ENCODE measurements at regions not wholly inside any gene's neighbourhood (a gene's known extent, or its start where the extent isn't known, plus 50 kb on each side); places are given as distances from the start of the nearest gene placed in this dataset.

GRCh38 chr2:192347542-192347941 lies 152.8 kb upstream of the TMEFF2 start:
- no peak for DNase-seq (ENCODE audit: low read depth, low spot score)
- no peak for TF ChIP-seq CTCF (IDR thresholded peaks at IDR 0.05; ENCODE audit: insufficient read depth, low read length, missing control alignments)
- ChIA-PET CTCF (no interaction called here), POLR2A (no interaction called here)
- no peak overlapping the region for H3K4me3 ChIP-seq (ENCODE audit: low read depth, low read length)

- no peak overlapping the region for H3K4me3 ChIP-seq (ENCODE audit: low read depth, low read length)
- TF ChIP-seq CTCF (IDR thresholded peaks at IDR 0.05; ENCODE audit: insufficient read depth, low read length, missing control alignments): no peak
- CTCF ChIA-PET: no interaction called here
- POLR2A ChIA-PET: no interaction called here
- no peak for DNase-seq (ENCODE audit: low read depth, low spot score)
These were observed 150.6 kb upstream of the TMEFF2 start for GRCh38 chr2:192345287-192345686.

GRCh38 chr2:192333642-192334041 lies 138.9 kb upstream of the TMEFF2 start:
- TF ChIP-seq CTCF (IDR thresholded peaks at IDR 0.05; ENCODE audit: insufficient read depth, low read length, missing control alignments): no peak
- ChIA-PET CTCF (no interaction called here), POLR2A (no interaction called here)
- DNase-seq (ENCODE audit: low read depth, low spot score): no peak
- H3K4me3 ChIP-seq (ENCODE audit: low read depth, low read length): no peak overlapping the region

GRCh38 chr2:192328297-192328696 lies 133.6 kb upstream of the TMEFF2 start:
- no peak for DNase-seq (ENCODE audit: low read depth, low spot score)
- POLR2A ChIA-PET: no interaction called here
- no peak for TF ChIP-seq CTCF (IDR thresholded peaks at IDR 0.05; ENCODE audit: insufficient read depth, low read length, missing control alignments)
- no peak overlapping the region for H3K4me3 ChIP-seq (ENCODE audit: low read depth, low read length)
- CTCF ChIA-PET: no interaction called here

GRCh38 chr2:192327576-192327975 lies 132.8 kb upstream of the TMEFF2 start:
- DNase-seq (ENCODE audit: low read depth, low spot score): no peak
- no peak overlapping the region for H3K4me3 ChIP-seq (ENCODE audit: low read depth, low read length)
- no peak for TF ChIP-seq CTCF (IDR thresholded peaks at IDR 0.05; ENCODE audit: insufficient read depth, low read length, missing control alignments)
- POLR2A ChIA-PET: no interaction called here
- CTCF ChIA-PET: no interaction called here

GRCh38 chr2:192315543-192315942 lies 120.8 kb upstream of the TMEFF2 start:
- CTCF ChIA-PET: no interaction called here
- no peak overlapping the region for H3K4me3 ChIP-seq (ENCODE audit: low read depth, low read length)
- DNase-seq (ENCODE audit: low read depth, low spot score): no peak

More at GRCh38 chr2:192315543-192315942, 120.8 kb upstream of the TMEFF2 start:
- no peak for TF ChIP-seq CTCF (IDR thresholded peaks at IDR 0.05; ENCODE audit: insufficient read depth, low read length, missing control alignments)
- POLR2A ChIA-PET: no interaction called here

Data from AG04449 (cell line).